ENCODE measurements at regions not wholly inside any gene's neighbourhood (a gene's known extent, or its start where the extent isn't known, plus 50 kb on each side); places are given as distances from the start of the nearest gene placed in this dataset.
"Not testable (repeated sequence)": the region's sequence is repeated elsewhere in the genome, so short reads cannot be mapped to it uniquely, and the experiment has no call there.

- DNase-seq, result not testable (repeated sequence)
These were observed 94.4 kb downstream of the LSM3 start for GRCh38 chr3:14272959-14273560.

GRCh38 chr3:14273901-14274611, 95.4 kb downstream of the LSM3 start:
- DNase-seq, result no peak

GRCh38 chr3:14274612-14274936, 96.0 kb downstream of the LSM3 start:
- DNase-seq, result no peak

- no peak for DNase-seq
These were observed 96.7 kb downstream of the LSM3 start for GRCh38 chr3:14274999-14275961.

- no peak for DNase-seq
These were observed 97.6 kb downstream of the LSM3 start for GRCh38 chr3:14275962-14276909.

- no peak for DNase-seq
These were observed 98.9 kb downstream of the LSM3 start for GRCh38 chr3:14277557-14277956.

GRCh38 chr3:14278265-14278798, 99.7 kb downstream of the LSM3 start:
- DNase-seq, result no peak

- no peak for DNase-seq
These were observed 100.4 kb downstream of the LSM3 start for GRCh38 chr3:14278799-14279625.

GRCh38 chr3:14279626-14280061, 101.0 kb downstream of the LSM3 start:
- no peak for DNase-seq

GRCh38 chr3:14280326-14280725, 101.7 kb downstream of the LSM3 start:
- no peak for DNase-seq

GRCh38 chr3:14281053-14281452, 102.4 kb downstream of the LSM3 start:
- no peak for DNase-seq

GRCh38 chr3:14282001-14282705, 103.5 kb downstream of the LSM3 start:
- DNase-seq, result no peak

- DNase-seq, result no peak
These were observed 104.1 kb downstream of the LSM3 start for GRCh38 chr3:14282706-14283075.

- no peak for DNase-seq
These were observed 104.6 kb downstream of the LSM3 start for GRCh38 chr3:14283092-14283812.

GRCh38 chr3:14283813-14284438, 105.3 kb downstream of the LSM3 start:
- DNase-seq, result no peak

GRCh38 chr3:14284694-14285547, 106.3 kb downstream of the LSM3 start:
- no peak for DNase-seq

GRCh38 chr3:14285548-14285925, 106.9 kb downstream of the LSM3 start:
- peak in 14 of 58 donors; percentile 5 to 36 (median 20) for DNase-seq

Measured in anterior cingulate cortex (tissue), 58 donors.